HG02973 (cell line): ENCODE measurements at regions not wholly inside any gene's neighbourhood (a gene's known extent, or its start where the extent isn't known, plus 50 kb on each side); places are given as distances from the start of the nearest gene placed in this dataset.
"Not testable (repeated sequence)": the region's sequence is repeated elsewhere in the genome, so short reads cannot be mapped to it uniquely, and the experiment has no call there.

Experiments
- ATAC-seq: cut with Tn5 transposase; IDR thresholded peaks from one replicate; pipeline ENCODE4 v1.9.1; 2021; ENCODE audit warnings: moderate library complexity; ENCODE audit not compliant: unreplicated experiment

DNA sequence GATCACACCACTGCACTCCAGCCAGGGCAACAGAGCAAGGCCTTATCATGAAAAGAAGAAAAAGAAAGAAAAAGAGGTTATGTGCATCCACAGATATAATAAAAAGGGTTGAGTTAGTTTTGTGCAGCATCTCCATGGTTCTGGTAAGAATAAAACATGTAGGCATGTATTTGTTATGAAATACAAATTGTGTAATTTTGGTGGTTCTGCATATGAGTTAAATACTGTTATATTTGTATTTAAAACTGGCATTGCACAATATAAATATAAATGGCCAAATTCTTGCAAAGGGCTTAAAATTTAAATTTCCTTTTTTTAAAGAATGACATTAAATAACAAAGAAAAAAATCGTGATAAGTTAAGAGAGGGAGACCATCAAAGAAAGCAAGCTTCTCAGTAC, 159.1 kb upstream of the PREP start:
- no peak for ATAC-seq

DNA sequence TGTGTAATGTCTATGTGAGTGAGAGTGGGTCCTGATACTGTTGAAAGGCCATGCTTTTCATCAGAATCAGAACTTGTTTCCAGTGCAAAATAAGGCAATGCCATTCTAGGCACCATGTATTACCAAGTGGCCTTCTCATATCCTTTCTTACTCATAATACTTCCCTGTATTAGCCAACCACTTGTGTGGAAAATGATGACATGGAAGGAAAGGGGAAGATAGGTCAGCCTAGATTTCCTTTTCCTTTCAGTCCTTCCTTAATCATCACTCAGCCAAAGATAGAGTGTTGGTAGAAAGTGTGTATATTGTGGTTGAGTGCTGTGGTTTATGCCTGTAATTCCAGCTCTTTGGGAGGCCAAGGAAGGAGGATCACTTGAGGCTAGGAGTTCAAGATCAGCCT, 158.6 kb upstream of the PREP start:
- ATAC-seq: no peak

DNA sequence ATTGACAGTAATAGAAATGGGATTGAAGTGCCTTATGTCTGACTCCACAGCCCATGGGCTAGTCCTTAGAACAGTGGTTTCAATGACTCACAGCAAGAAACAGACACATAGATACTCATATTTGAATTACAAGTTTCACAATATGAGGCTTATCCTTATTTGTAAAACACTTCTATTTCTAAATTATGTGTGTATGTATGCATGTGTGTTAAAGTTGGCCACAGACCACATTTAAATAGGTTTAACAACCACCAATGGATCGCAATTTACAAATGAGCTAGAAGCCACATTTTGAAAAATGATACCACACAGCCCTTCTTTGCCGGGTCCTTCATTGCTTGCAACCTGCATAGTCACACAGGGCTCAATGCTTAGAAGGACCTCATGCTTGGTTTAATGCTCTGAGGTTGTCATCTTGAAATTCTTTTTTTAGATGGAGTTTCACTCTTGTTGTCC, 157.8 kb upstream of the PREP start:
- peak; percentile 96 for ATAC-seq

DNA sequence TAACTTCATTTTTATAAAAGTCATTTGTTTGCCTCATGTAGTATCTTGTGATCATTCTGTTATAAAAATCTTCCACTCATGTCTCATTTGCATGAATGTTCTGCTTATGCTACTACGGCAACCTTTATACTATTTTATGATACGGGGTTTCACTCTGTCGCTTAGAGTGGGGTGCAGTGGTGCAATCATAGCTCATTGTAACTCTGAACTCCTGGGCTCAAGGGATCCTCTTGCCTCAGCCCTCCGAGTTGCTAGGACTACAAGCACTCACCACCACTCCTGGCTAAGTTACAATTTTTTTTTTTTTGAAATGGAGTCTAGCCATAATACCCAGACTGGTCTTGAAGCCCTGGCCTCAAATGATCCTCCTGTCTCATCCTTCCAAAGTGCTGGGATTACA, 154.4 kb upstream of the PREP start:
- no peak for ATAC-seq

DNA sequence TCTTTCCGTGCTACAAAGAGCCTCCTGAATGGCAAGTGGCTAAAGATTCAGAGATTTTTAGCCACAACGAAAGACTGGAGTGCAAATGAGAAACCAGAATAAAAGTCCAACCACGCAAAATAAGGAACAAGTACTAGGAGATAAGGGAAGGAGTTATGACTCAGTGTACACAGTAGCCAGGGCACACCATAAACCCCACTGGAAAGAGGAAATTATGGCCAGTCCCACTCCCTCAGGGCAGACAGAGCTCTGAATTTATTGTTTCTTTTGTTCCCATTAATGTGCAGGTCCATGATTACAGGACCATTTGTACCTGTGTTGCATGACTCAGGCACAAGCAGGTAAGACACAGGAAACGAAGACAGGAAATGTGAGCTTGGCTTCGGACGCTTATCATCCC, 150.3 kb upstream of the PREP start:
- ATAC-seq: no peak

DNA sequence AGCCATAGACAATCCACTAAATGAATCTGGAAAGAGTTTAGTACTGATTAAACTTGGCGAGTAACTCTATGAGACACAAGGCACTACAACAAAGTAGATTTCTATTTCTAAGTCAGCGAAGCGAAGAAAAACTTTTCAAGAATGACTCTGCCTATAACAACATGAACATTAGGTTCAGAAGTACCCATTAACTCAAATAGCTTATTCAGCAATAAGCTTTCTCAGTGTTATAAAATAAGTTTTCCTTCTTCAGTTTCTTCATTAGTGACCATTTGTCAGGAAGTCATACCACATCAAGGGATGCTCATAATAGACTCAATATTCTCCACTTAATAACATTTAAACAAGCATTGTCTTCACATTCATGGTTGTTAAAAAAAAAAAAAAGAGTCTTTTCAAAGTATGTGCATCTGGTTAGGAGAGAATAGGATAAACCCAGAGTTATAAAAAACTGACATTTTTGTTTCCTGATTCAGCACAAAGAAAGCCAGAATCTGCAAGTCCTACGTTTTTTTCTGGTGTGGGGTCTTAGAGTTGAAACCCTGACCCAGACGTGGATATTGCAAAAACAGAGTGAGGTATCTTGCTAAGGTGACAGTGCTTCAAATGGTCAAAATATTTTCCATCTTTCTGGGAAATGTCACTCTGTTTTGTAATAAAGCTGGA, 148.2 kb upstream of the PREP start:
- ATAC-seq: no peak

DNA sequence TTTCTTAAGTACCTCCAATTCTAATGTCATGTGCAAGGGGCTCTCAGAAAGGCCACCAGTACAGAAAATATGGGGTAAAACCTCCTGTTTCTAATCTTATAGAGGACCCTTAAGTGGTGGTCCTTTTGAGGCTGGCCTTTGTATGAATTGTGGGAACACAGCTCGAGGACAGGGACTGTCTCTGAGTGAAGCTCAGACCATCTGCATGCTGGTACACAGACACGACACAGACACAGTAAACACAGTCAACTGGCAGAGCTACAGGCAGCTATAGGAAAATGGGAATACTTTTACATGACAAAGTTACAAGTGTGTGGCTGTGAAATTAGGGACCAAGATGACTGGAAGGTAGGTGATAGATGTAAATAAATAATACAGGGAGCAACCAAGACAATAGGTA, 143.9 kb upstream of the PREP start:
- no peak for ATAC-seq

DNA sequence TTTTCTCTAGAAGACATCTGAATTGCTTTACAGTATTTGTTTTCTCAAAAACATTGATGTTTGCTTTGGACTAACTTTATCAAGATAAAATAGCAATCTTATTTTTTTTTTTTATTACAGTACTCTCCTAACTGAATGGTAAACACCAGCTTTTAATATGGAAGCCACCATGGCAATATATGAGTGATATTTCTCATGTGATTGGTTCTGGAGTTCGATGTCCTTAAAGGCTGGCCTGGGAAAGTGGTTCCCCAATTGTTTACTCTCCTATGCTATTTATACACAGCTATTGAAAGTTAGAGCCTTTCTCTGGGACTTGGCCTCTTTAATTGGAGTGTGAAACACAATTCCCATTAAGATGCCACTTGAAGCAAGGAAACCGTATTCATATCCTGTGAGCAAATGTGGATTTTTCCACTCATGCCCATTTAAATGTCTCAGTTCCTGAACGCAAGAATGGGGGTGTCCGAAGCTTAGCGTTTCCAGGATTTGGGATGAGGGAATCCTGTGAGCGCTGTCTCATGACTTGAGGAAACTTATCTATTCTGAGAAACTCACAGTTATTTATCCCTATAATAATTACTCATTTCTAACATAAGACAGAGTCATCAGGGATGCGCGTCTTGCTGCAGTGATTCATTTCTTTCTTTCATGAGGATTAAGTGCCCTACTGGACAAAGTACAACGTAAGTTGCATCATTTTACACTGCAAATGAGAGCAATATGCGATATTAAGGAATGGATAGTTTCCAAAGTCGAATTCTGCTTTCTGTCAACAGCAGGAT, 143.3 kb upstream of the PREP start:
- ATAC-seq: no peak

DNA sequence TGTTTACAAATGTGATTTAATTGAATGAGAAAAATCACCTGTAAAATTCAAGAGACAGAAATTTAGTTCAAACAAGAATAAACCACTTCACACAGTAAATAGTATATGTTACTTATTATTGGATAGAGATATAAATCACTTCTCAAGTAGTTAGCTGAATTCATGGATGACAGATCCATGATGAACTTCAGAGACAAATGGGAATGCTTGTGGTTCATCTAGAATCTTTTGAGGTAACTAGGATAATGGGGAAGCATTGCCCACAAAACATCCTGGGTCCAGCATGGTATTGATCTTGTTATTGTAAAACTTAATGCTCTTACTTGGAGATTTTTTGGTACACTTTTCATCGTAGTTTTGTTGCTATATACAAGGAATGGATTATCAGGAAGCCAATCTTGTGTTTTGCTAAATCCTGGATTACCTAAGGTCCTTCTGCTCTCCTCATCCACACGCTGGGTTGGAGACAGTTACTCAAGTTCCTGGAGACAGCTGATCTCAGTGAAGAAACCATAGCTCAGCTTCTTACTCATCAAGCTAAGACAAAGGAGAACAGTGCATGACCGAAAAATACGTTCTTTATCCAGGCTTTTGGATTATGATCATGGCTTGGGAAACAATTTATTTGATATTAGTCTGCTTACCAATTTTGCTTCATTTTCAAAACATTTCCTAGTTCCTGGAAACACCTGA, 142.5 kb upstream of the PREP start:
- no peak for ATAC-seq

DNA sequence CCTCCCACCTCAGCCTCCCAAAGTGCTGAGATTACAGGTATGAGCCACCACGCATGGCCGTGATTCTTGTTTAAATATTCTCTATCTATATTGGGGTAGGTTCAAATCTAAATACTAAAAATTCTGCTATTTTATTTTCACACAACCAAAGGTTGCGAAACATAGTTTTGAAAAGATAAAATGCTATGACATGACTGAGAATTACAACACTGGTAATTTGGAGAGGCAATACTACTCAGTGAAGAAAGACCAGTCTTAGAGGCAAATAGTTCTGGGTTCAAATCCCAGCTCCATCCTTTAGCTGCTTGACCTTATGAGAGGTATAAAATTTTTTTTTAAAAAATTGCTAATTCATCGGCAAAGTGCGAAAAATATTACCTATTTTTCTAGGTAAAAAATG, 137.0 kb upstream of the PREP start:
- no peak for ATAC-seq

DNA sequence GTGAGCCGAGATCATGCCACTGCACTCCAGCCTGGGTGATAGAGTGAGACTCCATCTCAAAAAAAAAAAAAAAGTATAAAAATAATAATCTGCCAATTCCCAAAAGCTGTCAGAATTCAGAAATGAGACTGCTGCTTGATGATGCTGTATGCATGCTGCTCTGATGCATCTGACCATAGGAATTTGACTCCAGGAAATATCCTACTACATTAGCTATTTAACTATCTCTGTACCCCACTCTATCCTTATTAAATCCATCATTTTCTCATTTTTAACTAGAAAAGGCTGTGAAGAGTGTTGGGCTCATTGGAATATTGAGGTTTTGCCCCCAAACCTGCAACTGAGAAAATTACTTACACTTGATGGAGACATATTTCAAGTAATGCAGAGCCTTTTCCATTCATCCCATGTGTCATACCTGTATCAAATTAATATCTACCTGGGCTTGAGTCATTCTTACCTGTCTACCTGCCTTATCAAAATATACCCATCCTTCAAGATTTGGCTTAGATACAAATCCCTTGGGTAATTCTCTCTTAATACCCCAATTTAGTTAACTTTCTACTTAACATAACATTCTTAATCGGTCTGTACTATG, 135.2 kb upstream of the PREP start:
- no peak for ATAC-seq

DNA sequence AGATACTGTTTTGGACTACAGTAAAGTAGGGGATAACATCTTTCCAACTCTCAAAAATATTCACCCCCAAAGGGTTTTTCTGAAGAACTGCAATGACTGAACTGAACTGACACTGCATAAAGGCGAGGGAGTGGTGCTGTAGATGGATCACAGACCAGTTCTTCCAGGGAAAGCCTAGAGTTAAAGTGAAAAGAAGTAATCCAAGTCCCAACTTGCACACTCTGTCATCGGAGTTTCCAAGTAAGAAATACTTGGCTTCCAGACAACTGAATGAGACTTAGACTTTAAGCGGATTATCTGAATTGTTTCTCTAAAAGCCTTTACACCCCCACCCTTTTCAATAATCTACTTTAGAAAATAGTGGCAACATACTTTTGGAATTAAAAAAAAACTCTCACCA, 134.1 kb upstream of the PREP start:
- ATAC-seq: no peak

DNA sequence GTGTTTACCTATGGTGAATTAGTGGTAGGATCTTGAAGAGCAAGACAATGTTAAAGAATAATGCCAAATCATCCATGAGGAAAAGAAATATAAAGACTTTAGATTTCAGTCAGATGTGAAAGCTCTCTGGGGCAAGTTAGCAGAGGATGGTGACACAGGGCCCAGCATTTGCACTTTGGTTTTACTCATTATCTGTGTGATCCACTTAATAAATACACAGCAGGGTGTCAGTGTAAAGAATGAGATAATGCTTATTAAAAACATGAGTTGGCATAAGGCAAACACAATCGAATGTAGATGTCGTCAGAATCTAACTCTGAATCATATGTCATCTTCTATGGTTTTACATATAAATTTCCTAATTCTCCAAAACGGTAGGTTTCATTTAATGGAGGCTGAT, 130.4 kb upstream of the PREP start:
- no peak for ATAC-seq

DNA sequence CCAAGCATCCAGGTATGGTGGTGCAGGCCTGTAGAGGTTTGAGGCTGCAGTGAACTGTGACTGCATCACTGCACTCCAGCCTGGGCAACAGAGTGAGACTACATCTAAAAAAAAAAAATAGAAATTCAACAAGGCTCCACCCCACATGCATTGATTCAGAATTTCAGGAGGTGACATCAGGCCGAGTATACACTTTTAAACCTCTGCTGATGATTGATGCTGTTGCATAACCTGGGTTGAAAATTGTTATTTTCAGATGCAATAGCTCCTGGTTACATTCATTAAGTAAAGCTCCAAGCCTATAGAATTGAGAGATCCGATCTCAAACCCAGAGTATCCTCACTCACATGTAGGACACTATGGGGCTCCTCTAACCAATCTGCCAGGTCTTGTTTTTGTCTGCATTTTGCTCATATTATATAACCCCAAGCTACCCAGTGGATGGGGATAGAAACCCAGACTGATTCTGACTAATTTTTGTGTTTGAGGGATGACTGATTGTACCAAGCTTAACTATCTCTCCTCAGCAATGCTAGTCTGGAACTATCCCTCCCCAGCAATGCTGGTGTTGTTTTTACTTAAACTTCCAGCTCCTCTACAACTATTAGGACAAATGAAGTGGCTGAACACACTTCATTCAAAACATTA, 123.5 kb upstream of the PREP start:
- no peak for ATAC-seq

DNA sequence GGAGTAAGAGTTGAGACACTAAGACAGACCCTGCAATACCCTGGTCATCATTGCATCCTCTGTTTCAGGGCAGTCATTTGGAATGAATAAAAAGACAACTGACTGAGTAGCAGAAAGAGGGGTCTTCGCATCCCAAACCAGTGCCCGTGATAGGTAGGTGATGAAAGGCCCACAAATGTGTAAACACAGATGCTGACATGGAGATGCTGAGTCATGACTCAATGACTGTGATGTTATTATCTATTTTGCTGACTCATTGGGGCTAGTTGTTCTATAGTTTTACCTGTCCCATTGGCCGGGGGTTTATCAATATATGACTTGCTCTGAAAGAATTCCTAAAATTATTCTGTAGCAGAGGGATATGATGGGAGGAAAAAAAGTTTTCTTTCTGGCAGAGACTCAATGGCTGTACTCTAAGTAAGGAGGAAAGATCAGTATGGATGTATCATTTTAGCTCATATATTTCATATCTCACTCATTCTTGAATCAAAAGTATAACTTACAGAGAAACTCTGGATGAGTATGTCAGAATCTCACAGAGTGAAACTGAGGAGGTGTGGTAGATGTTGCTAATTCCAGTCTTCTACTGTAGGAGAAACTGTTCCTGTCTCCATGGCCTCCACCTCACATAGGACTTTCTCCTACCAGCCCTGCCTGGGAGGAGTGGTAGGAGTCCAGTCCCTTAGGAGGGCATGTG, 119.9 kb upstream of the PREP start:
- ATAC-seq: no peak

DNA sequence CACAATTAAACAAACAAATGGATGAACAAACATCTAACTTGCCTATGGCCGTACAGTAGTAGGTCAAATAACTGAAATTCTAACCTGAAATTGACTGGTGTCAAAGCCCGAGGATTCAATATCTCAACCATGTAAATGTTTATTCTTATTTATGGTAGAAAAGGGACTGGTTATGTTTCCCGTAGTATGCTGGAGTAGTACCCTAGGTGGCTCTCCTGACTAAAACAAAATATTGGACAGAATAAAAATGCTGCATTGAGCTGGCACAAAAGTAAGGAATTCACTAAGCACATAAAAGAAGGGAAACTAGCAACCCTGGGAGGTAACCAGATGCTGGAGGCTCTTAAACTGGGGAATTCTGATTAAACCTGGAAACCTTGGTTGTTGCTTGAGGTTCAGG, 117.1 kb upstream of the PREP start:
- no peak for ATAC-seq

DNA sequence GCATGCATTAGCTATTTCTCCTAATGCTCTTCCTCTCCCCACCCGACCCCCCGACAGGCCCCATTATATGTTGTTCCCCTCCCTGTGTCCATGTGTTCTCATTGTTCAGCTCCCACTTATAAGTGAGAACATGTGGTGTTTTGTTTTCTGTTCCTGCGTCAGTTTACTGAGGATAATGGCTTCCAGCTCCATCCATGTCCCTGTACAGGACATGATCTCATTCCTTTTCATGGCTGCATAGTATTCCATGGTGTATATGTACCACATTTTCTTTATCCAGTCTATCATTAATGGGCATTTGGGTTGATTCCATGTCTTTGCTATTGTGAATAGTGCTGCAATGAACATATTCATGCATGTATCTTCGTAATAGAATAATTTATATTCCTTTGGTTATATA, 116.1 kb upstream of the PREP start:
- ATAC-seq: not testable (repeated sequence)

DNA sequence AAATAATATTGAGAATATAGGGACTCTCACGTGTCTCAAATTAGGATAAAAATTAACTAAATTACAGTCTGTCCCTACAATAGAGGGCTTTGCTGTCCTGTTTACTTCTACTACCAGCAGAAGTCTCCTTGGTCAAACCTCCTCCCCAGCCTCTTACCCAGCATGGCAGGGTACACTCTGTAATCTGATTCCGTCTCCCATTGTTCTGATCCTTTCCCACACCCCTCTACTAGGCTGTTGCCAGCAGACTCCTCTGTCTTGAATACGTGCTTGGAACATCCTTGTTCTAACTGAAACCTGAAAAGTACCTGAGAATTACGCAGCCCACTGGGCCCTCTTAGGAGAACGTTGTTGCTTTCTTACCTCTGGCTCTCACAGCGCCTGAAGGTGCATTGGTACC, 112.2 kb upstream of the PREP start:
- no peak for ATAC-seq

DNA sequence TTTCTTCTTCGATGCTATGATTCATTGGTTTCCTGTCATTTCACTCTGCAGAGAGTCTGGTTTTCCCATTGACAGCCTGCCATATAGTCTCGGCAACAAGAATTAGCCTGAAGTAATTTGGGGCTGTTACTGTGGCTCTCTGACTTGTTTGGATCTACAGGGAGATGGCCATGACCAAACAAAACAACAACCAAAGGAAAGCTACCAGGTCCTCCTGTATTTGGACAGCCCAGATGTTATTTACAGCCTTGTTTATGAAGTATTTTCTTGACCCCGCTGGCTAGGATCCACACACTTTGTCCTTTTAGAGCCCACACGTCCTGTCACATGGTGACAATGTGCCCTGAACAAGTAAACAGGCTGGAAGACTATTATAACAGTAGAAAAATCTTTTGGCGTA, 111.4 kb upstream of the PREP start:
- ATAC-seq: no peak

DNA sequence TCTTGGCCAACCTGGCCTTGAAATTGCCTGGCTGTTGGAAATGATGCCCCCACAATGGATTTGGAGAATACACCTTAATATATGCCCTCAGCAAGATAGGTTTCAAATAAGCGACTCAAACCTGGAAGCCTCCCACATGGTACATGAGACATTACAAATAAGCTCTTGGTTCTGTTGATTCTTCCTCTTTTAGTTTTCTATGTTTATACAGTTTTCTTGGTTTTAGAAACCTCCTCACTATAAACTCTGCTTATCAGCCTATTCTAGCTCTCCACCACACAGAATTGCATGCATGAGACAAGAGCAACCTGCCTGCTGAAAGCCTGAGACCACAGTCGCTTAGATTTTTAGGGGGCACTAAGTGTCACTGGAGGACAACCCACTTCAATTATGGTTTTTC, 108.8 kb upstream of the PREP start:
- ATAC-seq: no peak

DNA sequence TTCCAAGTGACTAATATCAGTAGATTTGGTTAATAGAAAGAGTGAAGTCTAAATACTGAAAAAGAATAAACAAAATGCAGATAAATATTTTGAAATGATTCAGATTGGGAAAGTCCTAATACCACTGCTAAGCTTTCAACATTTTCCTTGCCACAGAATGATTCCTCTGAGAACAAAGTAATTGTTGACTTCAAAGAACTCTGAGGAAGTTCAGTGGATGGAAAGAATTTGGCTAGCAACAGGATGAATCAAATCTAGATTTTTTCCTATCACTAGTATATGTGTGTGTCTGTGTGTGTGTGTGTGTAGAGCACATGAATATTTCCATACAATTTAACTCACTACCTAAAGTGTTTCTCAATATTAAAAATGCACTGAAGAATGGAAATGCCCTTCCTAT, 107.9 kb upstream of the PREP start:
- ATAC-seq: no peak
